ENCODE measurements at regions not wholly inside any gene's neighbourhood (a gene's known extent, or its start where the extent isn't known, plus 50 kb on each side); places are given as distances from the start of the nearest gene placed in this dataset.

DNA sequence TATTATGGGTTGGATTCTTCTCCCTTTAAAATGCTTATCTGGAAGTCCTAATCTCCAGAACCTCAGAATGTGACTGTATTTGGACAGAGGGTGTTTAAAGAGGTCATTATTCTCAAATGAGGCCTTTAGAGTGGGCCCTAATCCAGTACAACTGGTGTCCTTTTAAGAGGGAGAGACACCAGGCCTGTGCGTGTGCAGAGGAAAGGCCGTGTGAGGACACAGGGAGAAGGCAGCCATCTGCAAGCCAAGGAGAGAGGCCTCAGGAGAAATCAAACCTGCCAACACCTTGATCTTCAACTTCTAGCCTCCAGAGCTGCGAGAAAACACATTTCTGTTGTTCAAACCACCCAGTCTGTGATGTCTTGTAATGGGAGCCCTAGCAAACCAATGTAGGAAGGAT, 235.4 kb upstream of the MYO3A start:
- Mint-ChIP-seq H3K9me3 (peaks cover 6% of the 10 kb centered on the region; the same call in 1 of the 2 replicates), H3K4me1 (ENCODE audit: low read depth) (no peaks in the 10 kb centered on the region), H3K4me3 (no peak overlapping the region), H3K36me3 (ENCODE audit: low read depth) (no peaks in the 10 kb centered on the region), H3K27ac (no peak overlapping the region), H3K27me3 (ENCODE audit: insufficient read depth) (peaks cover 5% of the 10 kb centered on the region)
- TF ChIP-seq, protein P1, sequence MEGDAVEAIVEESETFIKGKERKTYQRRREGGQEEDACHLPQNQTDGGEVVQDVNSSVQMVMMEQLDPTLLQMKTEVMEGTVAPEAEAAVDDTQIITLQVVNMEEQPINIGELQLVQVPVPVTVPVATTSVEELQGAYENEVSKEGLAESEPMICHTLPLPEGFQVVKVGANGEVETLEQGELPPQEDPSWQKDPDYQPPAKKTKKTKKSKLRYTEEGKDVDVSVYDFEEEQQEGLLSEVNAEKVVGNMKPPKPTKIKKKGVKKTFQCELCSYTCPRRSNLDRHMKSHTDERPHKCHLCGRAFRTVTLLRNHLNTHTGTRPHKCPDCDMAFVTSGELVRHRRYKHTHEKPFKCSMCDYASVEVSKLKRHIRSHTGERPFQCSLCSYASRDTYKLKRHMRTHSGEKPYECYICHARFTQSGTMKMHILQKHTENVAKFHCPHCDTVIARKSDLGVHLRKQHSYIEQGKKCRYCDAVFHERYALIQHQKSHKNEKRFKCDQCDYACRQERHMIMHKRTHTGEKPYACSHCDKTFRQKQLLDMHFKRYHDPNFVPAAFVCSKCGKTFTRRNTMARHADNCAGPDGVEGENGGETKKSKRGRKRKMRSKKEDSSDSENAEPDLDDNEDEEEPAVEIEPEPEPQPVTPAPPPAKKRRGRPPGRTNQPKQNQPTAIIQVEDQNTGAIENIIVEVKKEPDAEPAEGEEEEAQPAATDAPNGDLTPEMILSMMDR (IDR thresholded peaks at IDR 0.05) = no peak
- DNase-seq = no peak

DNA sequence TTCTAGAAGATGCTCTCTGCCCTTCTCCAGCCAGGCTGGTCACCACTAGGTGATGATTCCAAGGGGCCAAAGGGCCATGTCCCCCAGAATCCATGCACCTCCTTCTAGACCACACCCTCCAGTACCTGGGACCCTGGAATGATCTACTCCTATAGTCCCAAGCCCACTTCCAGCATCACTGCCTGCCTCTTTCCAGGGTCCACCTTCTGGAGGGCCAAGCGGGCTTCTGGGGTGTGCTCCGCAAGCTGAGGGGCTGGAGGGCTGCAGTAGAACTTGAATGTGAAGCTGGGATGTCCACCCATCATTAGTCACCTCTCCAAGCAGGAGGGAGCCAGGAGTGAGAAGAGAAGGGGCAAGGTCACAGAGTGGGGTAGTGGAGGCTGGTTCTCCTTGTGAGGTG, 234.4 kb upstream of the MYO3A start:
- TF ChIP-seq, protein P1 (IDR thresholded peaks at IDR 0.05) = no peak
- Mint-ChIP-seq H3K9me3 (peaks cover 5% of the 10 kb centered on the region; the same call in 1 of the 2 replicates), H3K27ac (no peak overlapping the region), H3K4me3 (no peak overlapping the region), H3K4me1 (ENCODE audit: low read depth) (no peaks in the 10 kb centered on the region), H3K36me3 (ENCODE audit: low read depth) (no peaks in the 10 kb centered on the region), H3K27me3 (ENCODE audit: insufficient read depth) (peaks cover 5% of the 10 kb centered on the region)
- DNase-seq = no peak

DNA sequence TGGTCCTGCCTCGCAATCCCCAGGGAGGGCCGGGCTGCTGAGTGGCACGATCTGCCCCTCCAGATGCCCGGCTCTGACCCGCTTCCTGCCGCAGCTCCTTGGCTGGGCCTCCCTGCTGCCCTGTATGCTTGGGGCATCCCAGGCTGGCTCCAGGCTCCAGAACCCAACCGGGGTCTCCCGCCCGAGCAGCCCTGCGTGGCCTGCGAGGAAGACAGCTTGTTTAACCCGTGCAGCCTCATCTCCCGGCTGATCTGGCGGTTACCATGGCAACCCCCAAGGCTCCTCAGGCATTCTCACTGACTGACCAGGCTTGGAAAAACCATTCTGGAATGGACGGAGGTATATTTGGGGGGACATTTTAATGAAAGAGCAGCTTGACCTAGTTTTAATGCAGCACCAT, 232.4 kb upstream of the MYO3A start:
- Mint-ChIP-seq H3K36me3 (ENCODE audit: low read depth) (no peaks in the 10 kb centered on the region), H3K27me3 (ENCODE audit: insufficient read depth) (peaks cover 5% of the 10 kb centered on the region; the same call in 1 of the 2 replicates), H3K4me3 (no peak overlapping the region), H3K4me1 (ENCODE audit: low read depth) (no peaks in the 10 kb centered on the region), H3K9me3 (no peaks in the 10 kb centered on the region), H3K27ac (no peak overlapping the region)
- no peak for DNase-seq
- TF ChIP-seq, protein P1 (IDR thresholded peaks at IDR 0.05) = no peak

DNA sequence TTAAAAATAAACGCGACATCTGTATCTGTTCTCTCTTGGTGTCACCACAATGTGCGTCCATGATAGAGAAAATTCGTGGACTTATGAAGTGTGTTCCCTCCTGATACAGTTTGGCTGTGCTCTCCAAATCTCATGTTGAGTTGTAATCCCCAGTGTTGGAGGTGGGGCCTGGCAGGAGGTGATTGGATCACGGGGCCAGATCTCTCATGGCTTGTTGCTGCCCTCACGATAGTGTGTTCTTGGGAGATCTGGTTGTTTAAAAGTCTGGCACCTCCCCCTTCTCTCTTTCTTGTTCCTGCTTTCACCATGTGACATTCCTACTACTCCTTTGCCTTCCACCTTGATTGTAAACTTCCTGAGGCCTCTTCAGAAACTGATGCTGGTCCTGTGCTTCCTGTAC, 229.4 kb upstream of the MYO3A start:
- no peaks in the 10 kb centered on the region for H3K36me3 Mint-ChIP-seq (ENCODE audit: low read depth)
- no peaks in the 10 kb centered on the region for H3K4me1 Mint-ChIP-seq (ENCODE audit: low read depth)
- H3K9me3 Mint-ChIP-seq = no peaks in the 10 kb centered on the region
- TF ChIP-seq, protein P1 (IDR thresholded peaks at IDR 0.05) = no peak
- H3K27ac Mint-ChIP-seq = no peak overlapping the region
- no peak overlapping the region for H3K4me3 Mint-ChIP-seq
- H3K27me3 Mint-ChIP-seq (ENCODE audit: insufficient read depth) = peaks cover 7% of the 10 kb centered on the region
- DNase-seq = no peak

DNA sequence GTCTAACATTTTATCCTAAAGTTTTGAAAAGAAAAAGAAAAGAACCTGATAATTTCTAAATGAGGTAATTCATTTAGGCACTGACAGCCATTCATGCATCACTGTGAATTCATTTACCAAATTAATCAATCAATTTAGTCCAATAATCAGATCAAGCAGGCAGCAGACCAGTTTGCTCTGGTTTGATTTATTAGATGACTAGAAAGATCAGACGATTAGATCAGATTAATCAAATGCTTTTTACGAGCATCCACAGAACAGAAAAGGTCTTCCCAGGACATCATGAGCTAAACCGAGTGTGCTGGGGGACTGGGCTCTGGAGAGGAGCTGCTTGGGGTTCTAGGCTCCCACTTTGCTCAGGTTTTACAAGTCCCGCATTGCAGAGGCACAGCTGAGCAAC, 226.5 kb upstream of the MYO3A start:
- Mint-ChIP-seq H3K27me3 (ENCODE audit: insufficient read depth) (peaks cover 6% of the 10 kb centered on the region), H3K27ac (no peak overlapping the region), H3K4me1 (ENCODE audit: low read depth) (no peaks in the 10 kb centered on the region), H3K4me3 (no peak overlapping the region), H3K9me3 (no peaks in the 10 kb centered on the region), H3K36me3 (ENCODE audit: low read depth) (no peaks in the 10 kb centered on the region)
- DNase-seq = no peak
- TF ChIP-seq, protein P1 (IDR thresholded peaks at IDR 0.05) = no peak
